ENCODE measurements at regions not wholly inside any gene's neighbourhood (a gene's known extent, or its start where the extent isn't known, plus 50 kb on each side); places are given as distances from the start of the nearest gene placed in this dataset.

DNA sequence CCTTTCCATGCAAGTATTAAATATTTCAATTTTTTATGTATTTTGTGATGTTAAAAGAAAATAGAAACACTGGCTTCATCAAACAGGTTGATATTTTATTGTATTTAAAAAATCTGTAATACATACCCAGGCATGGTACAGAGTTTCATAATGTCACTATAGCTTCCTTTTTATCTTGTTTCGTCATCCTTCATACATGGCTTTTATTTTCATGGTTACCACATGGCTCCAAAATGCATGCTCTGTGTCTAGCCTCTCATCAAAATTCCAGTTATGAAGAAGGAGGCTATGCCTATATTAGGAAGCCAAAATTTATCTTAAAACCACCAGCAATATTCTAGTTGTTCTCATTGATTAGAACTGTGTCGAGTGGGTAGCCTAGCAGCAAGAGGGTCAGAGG, 464.8 kb downstream of the BTG1 start:
- no peak for DNase-seq (ENCODE audit: extremely low read depth, low read depth)
- TF ChIP-seq CTCF (IDR thresholded peaks at IDR 0.05; ENCODE audit: low read depth, low read length) = no peak

DNA sequence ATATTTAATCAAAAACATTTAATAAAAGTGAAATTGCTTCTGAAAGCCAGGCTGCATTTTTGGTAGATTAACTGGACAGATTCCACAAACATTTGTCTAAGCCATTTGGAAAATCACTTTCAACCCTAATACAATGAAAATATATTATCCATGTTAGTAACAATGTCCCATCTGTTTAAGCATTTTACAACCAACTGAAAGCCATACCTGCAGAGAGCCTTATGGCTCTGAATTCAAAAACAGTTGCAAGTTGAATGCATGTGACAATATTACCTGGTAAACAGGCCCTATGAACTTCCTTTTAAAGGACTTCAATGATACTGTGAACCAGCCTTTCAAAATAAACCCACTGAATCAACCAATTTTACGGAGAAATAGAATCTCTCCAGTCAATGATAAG, 468.1 kb downstream of the BTG1 start:
- DNase-seq (ENCODE audit: extremely low read depth, low read depth) = no peak

GRCh38 chr12:91675401-91675800, 470.2 kb downstream of the BTG1 start:
- no peak for TF ChIP-seq CTCF (IDR thresholded peaks at IDR 0.05; ENCODE audit: low read depth, low read length)
- no peak for DNase-seq (ENCODE audit: extremely low read depth, low read depth)

More for the DNA sequence above, 468.1 kb downstream of the BTG1 start:
- no peak for TF ChIP-seq CTCF (IDR thresholded peaks at IDR 0.05; ENCODE audit: low read depth, low read length)

DNA sequence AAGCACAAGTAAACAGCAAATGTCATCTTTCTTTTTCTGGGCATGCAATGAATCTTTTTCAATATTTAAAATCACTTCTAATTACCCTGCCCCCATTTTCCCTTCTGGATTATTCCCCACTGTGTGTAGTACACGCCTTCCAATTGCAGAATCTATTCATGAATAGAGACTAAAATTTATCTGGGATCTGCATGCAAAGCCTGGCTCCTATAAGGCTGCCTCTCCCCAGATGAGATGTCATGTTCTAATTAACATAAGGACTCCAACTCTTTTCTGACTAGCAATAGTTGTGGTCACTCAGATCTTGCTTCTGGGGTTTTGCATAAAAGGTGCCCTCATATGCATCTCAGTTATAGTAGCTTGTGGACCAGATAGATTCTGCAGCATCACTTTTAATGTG, 473.5 kb downstream of the BTG1 start:
- no peak for DNase-seq (ENCODE audit: extremely low read depth, low read depth)
- no peak for TF ChIP-seq CTCF (IDR thresholded peaks at IDR 0.05; ENCODE audit: low read depth, low read length)

- TF ChIP-seq CTCF (IDR thresholded peaks at IDR 0.05; ENCODE audit: low read depth, low read length) = no peak
Observed at GRCh38 chr12:91667694-91668093, 478.0 kb downstream of the BTG1 start.

GRCh38 chr12:91663744-91664143, 481.1 kb upstream of the DCN start:
- TF ChIP-seq CTCF (IDR thresholded peaks at IDR 0.05; ENCODE audit: low read depth, low read length) = no peak
- no peak for DNase-seq (ENCODE audit: extremely low read depth, low read depth)

More at GRCh38 chr12:91667694-91668093, 478.0 kb downstream of the BTG1 start:
- DNase-seq (ENCODE audit: extremely low read depth, low read depth) = no peak

- no peak for DNase-seq (ENCODE audit: extremely low read depth, low read depth)
- TF ChIP-seq CTCF (IDR thresholded peaks at IDR 0.05; ENCODE audit: low read depth, low read length) = no peak
Observed at GRCh38 chr12:91663310-91663709, 480.7 kb upstream of the DCN start.
